Smooth muscle cell (in vitro differentiated cells): ENCODE measurements at regions not wholly inside any gene's neighbourhood (a gene's known extent, or its start where the extent isn't known, plus 50 kb on each side); places are given as distances from the start of the nearest gene placed in this dataset.

Experiments
- DNase-seq: peaks from one replicate; lab custom pipeline; 2025; ENCODE audit not compliant: unreplicated experiment; lab: John Stamatoyannopoulos, UW
- H2AFZ ChIP-seq: fragments of 200-600 bp; sonication (generic); 2 replicates; pipeline ENCODE4 v1.6.0; 2016; ENCODE audit warnings: antibody characterized with exemption, low read depth, mild to moderate bottlenecking
- H3F3A ChIP-seq: fragments of 200-600 bp; sonication (generic); 2 replicates; pipeline ENCODE4 v1.6.0; 2017; ENCODE audit warnings: antibody characterized with exemption, low read depth
- H3K27ac ChIP-seq: fragments of 200-600 bp; sonication (generic); 2 replicates; pipeline ENCODE4 v1.5.1; 2016; ENCODE audit warnings: low read depth, mild to moderate bottlenecking
- H3K27me3 ChIP-seq: fragments of 200-600 bp; sonication (generic); 2 replicates; pipeline ENCODE4 v1.6.1; 2016; ENCODE audit warnings: low read depth, mild to moderate bottlenecking
- H3K36me3 ChIP-seq: fragments of 200-600 bp; sonication (generic); 2 replicates; pipeline ENCODE4 v1.5.1; 2016; ENCODE audit warnings: low read depth
- H3K4me1 ChIP-seq: fragments of 200-600 bp; sonication (generic); 2 replicates; pipeline ENCODE4 v1.5.1; 2016; ENCODE audit warnings: low read depth
- H3K4me2 ChIP-seq: fragments of 200-600 bp; sonication (generic); 2 replicates; pipeline ENCODE4 v1.6.0; 2016; ENCODE audit warnings: mild to moderate bottlenecking
- H3K4me3 ChIP-seq: fragments of 200-600 bp; sonication (generic); 2 replicates; pipeline ENCODE4 v1.5.1; 2016; ENCODE audit warnings: mild to moderate bottlenecking
- H3K79me2 ChIP-seq: fragments of 200-600 bp; sonication (generic); 2 replicates; pipeline ENCODE4 v1.6.0; 2016; ENCODE audit warnings: low read depth, mild to moderate bottlenecking
- H3K9ac ChIP-seq: fragments of 200-600 bp; sonication (generic); 2 replicates; pipeline ENCODE4 v1.6.0; 2016; ENCODE audit warnings: low read depth
- H3K9me3 ChIP-seq: fragments of 200-600 bp; sonication (generic); replicated peaks from 2 replicates; pipeline ENCODE4 v1.5.1; 2016; ENCODE audit warnings: low read depth
- H4K20me1 ChIP-seq: fragments of 200-600 bp; sonication (generic); 2 replicates; pipeline ENCODE4 v1.6.0; 2016; ENCODE audit warnings: low read depth
- CTCF ChIP-seq: fragments of 200-600 bp; sonication (generic); IDR thresholded peaks from 2 replicates; pipeline ENCODE4 v1.5.1; 2017; ENCODE audit warnings: borderline replicate concordance, mild to moderate bottlenecking, antibody characterized with exemption; ENCODE audit not compliant: insufficient read depth, poor library complexity, severe bottlenecking
- WGBS: methylation state at CpG from one replicate; pipeline ENCODE4 v1.1.7; 2016; ENCODE audit warnings: low lambda C conversion rate; 5-methylcytosine and 5-hydroxymethylcytosine counted together

GRCh38 chr20:41798930-41799502 is 180.8 kb upstream of the CHD6 start:
- Histone ChIP-seq H2AFZ (no peak overlapping the region), H3F3A (no peaks in the 10 kb centered on the region), H3K27me3 (peaks cover 13% of the 10 kb centered on the region), H3K4me1 (no peaks in the 10 kb centered on the region), H3K36me3 (no peaks in the 10 kb centered on the region), H3K79me2 (no peaks in the 10 kb centered on the region), H3K9me3 (no peaks in the 10 kb centered on the region), H3K4me3 (no peak overlapping the region), H3K27ac (no peak overlapping the region), H4K20me1 (no peaks in the 10 kb centered on the region), H3K9ac (no peak overlapping the region), H3K4me2 (no peak overlapping the region)
- DNase-seq: no peak
- 82% methylated on average over 3 of the region's 3 CpGs for WGBS
- TF ChIP-seq CTCF: no peak

DNA sequence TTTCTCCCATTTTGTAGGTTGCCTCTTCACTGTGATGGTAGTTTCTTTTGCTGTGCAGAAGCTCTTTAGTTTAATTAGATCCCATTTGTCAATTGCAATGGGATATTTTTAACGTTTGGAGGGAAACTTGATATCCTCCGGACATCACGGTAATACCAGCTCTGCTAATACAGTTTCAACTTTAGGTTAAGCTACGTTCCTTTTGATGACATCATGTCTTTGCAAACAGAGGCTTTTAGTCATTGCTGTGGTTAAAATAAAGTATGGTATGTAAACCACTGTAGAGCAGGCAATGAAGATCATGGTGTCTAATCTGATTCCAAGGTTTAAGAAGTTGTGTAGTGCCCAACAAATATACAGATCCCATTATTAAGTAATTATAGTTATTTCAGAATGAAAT is 168.0 kb upstream of the CHD6 start:
- H2AFZ ChIP-seq: no peak overlapping the region
- no peak overlapping the region for H3K4me2 ChIP-seq
- H3K27me3 ChIP-seq: no peaks in the 10 kb centered on the region
- H3K79me2 ChIP-seq: no peaks in the 10 kb centered on the region
- peaks cover 6% of the 10 kb centered on the region for H3F3A ChIP-seq
- no peaks in the 10 kb centered on the region for H3K36me3 ChIP-seq
- H3K9me3 ChIP-seq: no peaks in the 10 kb centered on the region
- TF ChIP-seq CTCF: no peak
- 25% methylated on average over 4 of the region's 4 CpGs for WGBS
- no peak for DNase-seq
- no peak overlapping the region for H3K27ac ChIP-seq
- no peaks in the 10 kb centered on the region for H4K20me1 ChIP-seq
- H3K9ac ChIP-seq: no peak overlapping the region
- H3K4me1 ChIP-seq: no peaks in the 10 kb centered on the region
- H3K4me3 ChIP-seq: no peak overlapping the region

DNA sequence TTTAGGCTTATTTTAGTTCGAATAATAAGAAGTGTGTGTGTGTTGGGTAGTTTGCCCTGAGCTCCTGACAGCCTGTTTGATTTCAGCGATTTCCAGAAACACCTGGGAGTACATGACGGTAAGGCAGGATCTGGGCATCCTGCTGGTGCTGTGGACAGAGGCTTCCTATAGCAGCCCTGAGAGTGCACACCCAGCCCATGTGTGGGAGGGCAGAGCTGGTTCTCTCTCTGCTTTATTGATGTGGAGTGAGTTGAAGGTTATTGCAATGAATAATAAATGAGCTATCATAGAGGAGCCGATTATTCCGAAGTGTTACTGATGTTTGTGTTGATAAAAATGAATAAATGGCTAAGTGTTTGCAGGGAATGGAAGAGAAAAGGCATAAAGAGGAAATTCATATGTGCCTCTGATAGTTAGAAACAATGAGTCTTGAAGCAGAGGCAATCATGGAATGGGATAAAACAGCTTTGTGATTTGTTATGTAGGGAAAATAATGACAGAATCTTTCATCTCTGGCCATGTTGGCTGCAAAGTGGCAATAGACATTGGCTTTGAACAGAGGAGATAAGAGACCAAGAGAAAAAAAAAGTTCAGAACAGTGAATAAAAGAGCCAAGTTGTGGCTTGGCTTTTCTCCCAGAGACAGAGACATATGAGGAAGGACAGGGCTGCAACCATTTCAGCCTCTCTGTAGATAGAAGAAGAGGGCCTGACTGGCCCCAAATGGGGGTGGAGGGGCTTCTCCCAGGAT is 166.2 kb upstream of the CHD6 start:
- Histone ChIP-seq H3K9me3 (no peaks in the 10 kb centered on the region), H3K9ac (no peak overlapping the region), H2AFZ (no peak overlapping the region), H3K79me2 (no peaks in the 10 kb centered on the region), H4K20me1 (no peaks in the 10 kb centered on the region), H3K27ac (no peak overlapping the region), H3K4me2 (no peak overlapping the region), H3K36me3 (no peaks in the 10 kb centered on the region), H3K4me3 (no peak overlapping the region), H3K4me1 (no peaks in the 10 kb centered on the region), H3F3A (peaks cover 6% of the 10 kb centered on the region), H3K27me3 (no peaks in the 10 kb centered on the region)
- no peak for DNase-seq
- TF ChIP-seq CTCF: no peak
- WGBS: 86% methylated on average over 5 of the region's 5 CpGs
